H9 (cell line): ENCODE measurements at regions not wholly inside any gene's neighbourhood (a gene's known extent, or its start where the extent isn't known, plus 50 kb on each side); places are given as distances from the start of the nearest gene placed in this dataset.

Source experiments
- DNase-seq: peaks from one replicate; pipeline ENCODE4 v3.0.0-alpha.2; 2017
- H2AFZ ChIP-seq: one replicate; pipeline ENCODE4 v1.6.1; 2013; ENCODE audit warnings: mild to moderate bottlenecking, low read length, control low read depth, moderate library complexity
- H2AK5ac ChIP-seq: 2 replicates; pipeline ENCODE4 v1.6.1; 2013; ENCODE audit warnings: low read length, control low read depth, mixed read lengths; ENCODE audit not compliant: insufficient read length
- H2BK120ac ChIP-seq: one replicate; pipeline ENCODE4 v1.6.1; 2013; ENCODE audit warnings: low read depth, mild to moderate bottlenecking, low read length, control low read depth, inconsistent platforms; ENCODE audit not compliant: poor library complexity, severe bottlenecking
- H2BK12ac ChIP-seq: 2 replicates; pipeline ENCODE4 v1.6.1; 2013; ENCODE audit warnings: low read length, control low read depth, mixed read lengths, low read depth; ENCODE audit not compliant: insufficient read length
- H2BK15ac ChIP-seq: 2 replicates; pipeline ENCODE4 v1.6.1; 2013; ENCODE audit warnings: low read depth, low read length, control low read depth
- H2BK20ac ChIP-seq: one replicate; pipeline ENCODE4 v1.6.1; 2013; ENCODE audit warnings: low read depth, mild to moderate bottlenecking, low read length, control low read depth, inconsistent platforms; ENCODE audit not compliant: poor library complexity, severe bottlenecking
- H2BK5ac ChIP-seq: 2 replicates; pipeline ENCODE4 v1.6.1; 2013; ENCODE audit warnings: low read length, control low read depth, mixed read lengths; ENCODE audit not compliant: insufficient read length
- H3K14ac ChIP-seq: 2 replicates; pipeline ENCODE4 v1.6.1; 2013; ENCODE audit warnings: low read length, control low read depth; ENCODE audit not compliant: insufficient read depth
- H3K18ac ChIP-seq: 2 replicates; pipeline ENCODE4 v1.6.1; 2013; ENCODE audit warnings: low read depth, mild to moderate bottlenecking, mixed read lengths, low read length, control low read depth; ENCODE audit not compliant: insufficient read length
- H3K23ac ChIP-seq: 2 replicates; pipeline ENCODE4 v1.6.1; 2013; ENCODE audit warnings: low read length, control low read depth, mixed read lengths, low read depth; ENCODE audit not compliant: insufficient read length
- H3K23me2 ChIP-seq: 2 replicates; pipeline ENCODE4 v1.6.1; 2013; ENCODE audit warnings: low read depth, mild to moderate bottlenecking, mixed read lengths, low read length, control low read depth; ENCODE audit not compliant: insufficient read length, poor library complexity, severe bottlenecking
- H3K27ac ChIP-seq: 2 replicates; pipeline ENCODE4 v1.5.1; 2013; ENCODE audit warnings: low read length, control low read depth, mixed read lengths, low read depth; ENCODE audit not compliant: insufficient read length
- H3K27me3 ChIP-seq: 2 replicates; pipeline ENCODE4 v1.6.1; 2013; ENCODE audit warnings: low read length, control low read depth, inconsistent platforms; ENCODE audit not compliant: insufficient read depth
- H3K4ac ChIP-seq: 2 replicates; pipeline ENCODE4 v1.6.1; 2013; ENCODE audit warnings: low read depth, mild to moderate bottlenecking, control low read depth, inconsistent platforms, low read length, moderate library complexity
- H3K4me1 ChIP-seq: 2 replicates; pipeline ENCODE4 v1.6.1; 2013; ENCODE audit warnings: low read length, control low read depth, inconsistent platforms; ENCODE audit not compliant: insufficient read depth
- H3K4me2 ChIP-seq: 2 replicates; pipeline ENCODE4 v1.6.1; 2013; ENCODE audit warnings: low read length, control low read depth, mixed read lengths; ENCODE audit not compliant: insufficient read length, insufficient read depth
- H3K56ac ChIP-seq: 2 replicates; pipeline ENCODE4 v1.6.1; 2013; ENCODE audit warnings: low read depth, mild to moderate bottlenecking, mixed read lengths, low read length, control low read depth; ENCODE audit not compliant: insufficient read length
- H3K79me1 ChIP-seq: 2 replicates; pipeline ENCODE4 v1.6.1; 2013; ENCODE audit warnings: low read depth, mild to moderate bottlenecking, moderate library complexity, low read length, control low read depth, inconsistent platforms; ENCODE audit not compliant: insufficient read depth, poor library complexity, severe bottlenecking
- H3K79me2 ChIP-seq: 2 replicates; pipeline ENCODE4 v1.6.1; 2013; ENCODE audit warnings: low read length, control low read depth, inconsistent platforms; ENCODE audit not compliant: insufficient read depth
- H3K9ac ChIP-seq: 2 replicates; pipeline ENCODE4 v1.6.1; 2013; ENCODE audit warnings: low read length, control low read depth, mixed read lengths; ENCODE audit not compliant: insufficient read length; ENCODE audit errors: extremely low read depth
- H3K9me3 ChIP-seq: one replicate; pipeline ENCODE4 v1.6.1; 2013; ENCODE audit warnings: low read depth, low read length, inconsistent platforms; ENCODE audit not compliant: control insufficient read depth
- H3T11ph ChIP-seq: one replicate; pipeline ENCODE4 v1.6.1; 2013; ENCODE audit warnings: mild to moderate bottlenecking, low read length, control low read depth, inconsistent platforms
- H4K20me1 ChIP-seq: one replicate; pipeline ENCODE4 v1.6.1; 2013; ENCODE audit not compliant: control insufficient read depth, insufficient read length, insufficient read depth
- H4K5ac ChIP-seq: 2 replicates; pipeline ENCODE4 v1.6.1; 2013; ENCODE audit warnings: low read depth, mild to moderate bottlenecking, mixed read lengths, low read length, control low read depth; ENCODE audit not compliant: insufficient read length
- H4K8ac ChIP-seq: replicated peaks from 2 replicates; pipeline ENCODE4 v1.6.1; 2013; ENCODE audit warnings: low read length, control low read depth, mixed read lengths, low read depth; ENCODE audit not compliant: insufficient read length
- H4K91ac ChIP-seq: 2 replicates; pipeline ENCODE4 v1.6.1; 2013; ENCODE audit warnings: low read depth, mild to moderate bottlenecking, moderate library complexity, mixed read lengths, low read length, control low read depth; ENCODE audit not compliant: insufficient read length
- H3K27ac Mint-ChIP-seq, 3 experiments: 2 replicates in 2 of 3; 3 replicates in 1 of 3; pipeline ENCODE4 v1.8.0; 2020 to 2021; ENCODE audit warnings: mixed read lengths in 3 of 3, mild to moderate bottlenecking in 1 of 3, moderate library complexity in 1 of 3
- H3K27me3 Mint-ChIP-seq: 2 replicates; pipeline ENCODE4 v1.8.0; 2021; ENCODE audit warnings: low read depth, mild to moderate bottlenecking, moderate library complexity, mixed read lengths
- H3K36me3 Mint-ChIP-seq, 3 experiments: 2 replicates in 2 of 3; 3 replicates in 1 of 3; pipeline ENCODE4 v1.8.0; 2020 to 2021; ENCODE audit warnings: low read depth in 3 of 3, mixed read lengths in 3 of 3; ENCODE audit not compliant: insufficient read depth in 1 of 3
- H3K4me1 Mint-ChIP-seq, 2 experiments: 2 replicates each; pipeline ENCODE4 v1.8.0; 2020; ENCODE audit warnings: mixed read lengths in 2 of 2
- H3K4me3 Mint-ChIP-seq, 2 experiments: 2 replicates in 1 of 2; 3 replicates in 1 of 2; pipeline ENCODE4 v1.8.0; 2020 to 2021; ENCODE audit warnings: mild to moderate bottlenecking in 2 of 2, mixed read lengths in 2 of 2, moderate library complexity in 1 of 2
- H3K9me3 Mint-ChIP-seq, 2 experiments: 2 replicates in 1 of 2; 3 replicates in 1 of 2; pipeline ENCODE4 v1.8.0; 2020; ENCODE audit warnings: mild to moderate bottlenecking in 2 of 2, mixed read lengths in 2 of 2, moderate library complexity in 1 of 2
- CTCF ChIP-seq: fragments of 200-600 bp; sonication (generic); conservative IDR thresholded peaks from 3 replicates; pipeline ENCODE4 v1.8.0; 2021; ENCODE audit warnings: antibody characterized with exemption, mild to moderate bottlenecking
- WGBS: extraction: QIAGEN DNeasy Blood & Tissue Kit; methylation state at CpG from one replicate; pipeline ENCODE4 v1.1.7; 2013; ENCODE audit warnings: missing lambda C conversion rate, low lambda C conversion rate, mixed read lengths; ENCODE audit not compliant: insufficient read length; ENCODE audit errors: extremely low coverage; 5-methylcytosine and 5-hydroxymethylcytosine counted together

- H4K20me1 ChIP-seq = no peaks in the 10 kb centered on the region
- H4K8ac ChIP-seq = no peak overlapping the region
- no peak overlapping the region for H2AFZ ChIP-seq
- H3K4me2 ChIP-seq = no peak overlapping the region
- no peak for TF ChIP-seq CTCF
- H3K4me1 ChIP-seq = peaks cover 10% of the 10 kb centered on the region; the same call in 1 of the 2 replicates
- no peak overlapping the region for H2AK5ac ChIP-seq
- H4K5ac ChIP-seq = no peak overlapping the region
- H3K14ac ChIP-seq = no peak overlapping the region
- no peak overlapping the region for H2BK5ac ChIP-seq
- no peak overlapping the region for H3K18ac ChIP-seq
- no peak overlapping the region for H3T11ph ChIP-seq
- no peak overlapping the region for H3K56ac ChIP-seq
- no peak overlapping the region for H2BK12ac ChIP-seq
- Mint-ChIP-seq H3K4me3 (no peak overlapping the region), H3K27me3 (no peaks in the 10 kb centered on the region; the same call in 1 of the 2 replicates), H3K36me3 (peaks cover 2 to 13% (median 2%) of the 10 kb centered on the region in 3 experiments; a peak in 5 of 7 replicates), H3K9me3 (peaks cover 4 to 11% of the 10 kb centered on the region in 2 experiments; a peak in 4 of 5 replicates), H3K27ac (no peak overlapping the region), H3K4me1 (peaks cover 40 to 46% of the 10 kb centered on the region in 2 experiments)
- no peak overlapping the region for H3K4ac ChIP-seq
- H3K27ac ChIP-seq = no peak overlapping the region
- H3K23ac ChIP-seq = no peak overlapping the region
- H3K79me2 ChIP-seq = no peaks in the 10 kb centered on the region
- DNase-seq = no peak
- no peaks in the 10 kb centered on the region for H3K9me3 ChIP-seq
- H2BK20ac ChIP-seq = no peak overlapping the region
- no peaks in the 10 kb centered on the region for H3K79me1 ChIP-seq
- no peak overlapping the region for H4K91ac ChIP-seq
- H3K27me3 ChIP-seq = no peaks in the 10 kb centered on the region; the same call in 1 of the 2 replicates
- no peak overlapping the region for H2BK15ac ChIP-seq
- no CpG with 5 or more reads among the region's 10 CpGs for WGBS
- no peak overlapping the region for H2BK120ac ChIP-seq
- H3K23me2 ChIP-seq = no peaks in the 10 kb centered on the region
- no peak overlapping the region for H3K9ac ChIP-seq
Observed at GRCh38 chr18:8952769-8953760, 149.4 kb upstream of the NDUFV2 start.
